Vagina (tissue), 2 donors: ENCODE measurements at regions not wholly inside any gene's neighbourhood (a gene's known extent, or its start where the extent isn't known, plus 50 kb on each side); places are given as distances from the start of the nearest gene placed in this dataset.

Source experiments
- CTCF ChIP-seq, 3 experiments: fragments of 450-650 bp in 2 of 3; fragments of 200-600 bp in 1 of 3; sonication (generic) in 1 of 3; IDR thresholded peaks; one replicate each; pipeline ENCODE4 v1.5.1; 2017 to 2019; ENCODE audit warnings: antibody characterized with exemption in 3 of 3, mild to moderate bottlenecking in 2 of 3, moderate library complexity in 2 of 3
- POLR2A ChIP-seq, 2 donors: fragments of 450-650 bp; IDR thresholded peaks; one replicate each; pipeline ENCODE4 v1.6.1; 2017; ENCODE audit warnings: antibody characterized with exemption in 2 of 2, mild to moderate bottlenecking in 2 of 2, moderate library complexity in 2 of 2
- POLR2AphosphoS5 ChIP-seq, 2 donors: sonication (generic); formaldehyde crosslinking; IDR thresholded peaks; one replicate each; pipeline ENCODE4 v1.9.0; 2017; ENCODE audit warnings: antibody characterized with exemption in 2 of 2, mild to moderate bottlenecking in 2 of 2, low read depth in 1 of 2; ENCODE audit not compliant: insufficient read depth in 1 of 2

GRCh38 chr4:11597506-11597905, 168.8 kb upstream of the HS3ST1 start:
- TF ChIP-seq CTCF (IDR thresholded peaks at IDR 0.05), result no peak
- no peak for TF ChIP-seq POLR2A (IDR thresholded peaks at IDR 0.05)
- no peak for TF ChIP-seq POLR2AphosphoS5 (IDR thresholded peaks at IDR 0.05; ENCODE audit: insufficient read depth in 1 of 2, low read depth in 1 of 2)
